Natural killer cell (primary cell): ENCODE measurements at regions not wholly inside any gene's neighbourhood (a gene's known extent, or its start where the extent isn't known, plus 50 kb on each side); places are given as distances from the start of the nearest gene placed in this dataset.

Experiments used
- ATAC-seq, 3 donors: fragments of 150-1000 bp in 2 of 3; fragments of 200-7000 bp in 1 of 3; cut with Tn5 transposase; 1 replicate in 1 of 3; 2 replicates in 2 of 3; pipeline ENCODE4 v1.10.0; 2021; ENCODE audit warnings: mild to moderate bottlenecking in 2 of 3, moderate library complexity in 2 of 3
- DNase-seq, 2 donors: peaks; one replicate each; pipeline versions ENCODE4 v3.0.0 to v3.0.0-alpha.2; 2013 to 2021; ENCODE audit warnings: mixed read lengths in 1 of 2
- H3K27ac ChIP-seq: one replicate; pipeline ENCODE4 v1.5.1; 2013; ENCODE audit warnings: mild to moderate bottlenecking, low read length
- H3K27me3 ChIP-seq: one replicate; pipeline ENCODE4 v1.6.1; 2013; ENCODE audit warnings: low read length; ENCODE audit not compliant: control insufficient read depth, insufficient read depth
- H3K36me3 ChIP-seq: one replicate; pipeline ENCODE4 v1.6.1; 2013; ENCODE audit warnings: low read length; ENCODE audit not compliant: control insufficient read depth, insufficient read depth
- H3K4me1 ChIP-seq: one replicate; pipeline ENCODE4 v1.6.1; 2013; ENCODE audit warnings: low read length; ENCODE audit not compliant: control insufficient read depth, insufficient read depth
- H3K4me3 ChIP-seq: one replicate; pipeline ENCODE4 v1.5.1; 2013; ENCODE audit warnings: low read length
- H3K9me3 ChIP-seq: one replicate; pipeline ENCODE4 v1.6.1; 2013; ENCODE audit warnings: low read length; ENCODE audit not compliant: control insufficient read depth, insufficient read depth
- H3K27ac Mint-ChIP-seq, 2 donors: one replicate each; pipeline ENCODE4 v1.8.0; 2022; ENCODE audit warnings: mild to moderate bottlenecking in 2 of 2, mixed read lengths in 2 of 2, moderate library complexity in 1 of 2
- H3K27me3 Mint-ChIP-seq, 2 donors: one replicate each; pipeline ENCODE4 v1.8.0; 2022; ENCODE audit warnings: low read depth in 2 of 2, mixed read lengths in 2 of 2
- H3K36me3 Mint-ChIP-seq: one replicate; pipeline ENCODE4 v1.8.0; 2022; ENCODE audit warnings: mixed read lengths
- H3K4me1 Mint-ChIP-seq, 2 donors: one replicate each; pipeline ENCODE4 v1.8.0; 2022; ENCODE audit warnings: mixed read lengths in 2 of 2
- H3K4me3 Mint-ChIP-seq: one replicate; pipeline ENCODE4 v1.8.0; 2022; ENCODE audit warnings: mild to moderate bottlenecking, moderate library complexity, mixed read lengths
- H3K9me3 Mint-ChIP-seq, 2 donors: one replicate each; pipeline ENCODE4 v1.8.0; 2022; ENCODE audit warnings: mixed read lengths in 2 of 2
- CTCF ChIP-seq: fragments of 200-600 bp; IDR thresholded peaks from one replicate; pipeline ENCODE4 v1.8.0; 2022; ENCODE audit warnings: antibody characterized with exemption
- WGBS: methylation state at CpG from one replicate; pipeline ENCODE4 v1.1.7; 2013; ENCODE audit warnings: missing lambda C conversion rate; ENCODE audit not compliant: insufficient coverage; 5-methylcytosine and 5-hydroxymethylcytosine counted together
- intact Hi-C: fragments of 100-400 bp; cut with micrococcal nuclease; formaldehyde crosslinking; loops from one replicate; pipeline ENCODE4 v1.14.2; 2022

GRCh38 chr1:113253590-113253989, 136.7 kb upstream of the MAGI3 start:
- Histone ChIP-seq H3K9me3 (no peaks in the 10 kb centered on the region), H3K27me3 (no peaks in the 10 kb centered on the region), H3K36me3 (no peaks in the 10 kb centered on the region), H3K27ac (no peak overlapping the region), H3K4me3 (no peak overlapping the region), H3K4me1 (no peaks in the 10 kb centered on the region)
- intact Hi-C loops = no loop called here
- no peaks in the 10 kb centered on the region for H3K9me3 Mint-ChIP-seq
- TF ChIP-seq CTCF = no peak
- H3K36me3 Mint-ChIP-seq = no peaks in the 10 kb centered on the region
- no peaks in the 10 kb centered on the region for H3K4me1 Mint-ChIP-seq
- no peak overlapping the region for H3K4me3 Mint-ChIP-seq
- no peak overlapping the region for H3K27ac Mint-ChIP-seq
- 95% methylated on average over 2 of the region's 2 CpGs for WGBS
- DNase-seq (no peak), ATAC-seq (no peak)
- peaks cover 10 to 17% of the 10 kb centered on the region in 2 donors for H3K27me3 Mint-ChIP-seq

DNA sequence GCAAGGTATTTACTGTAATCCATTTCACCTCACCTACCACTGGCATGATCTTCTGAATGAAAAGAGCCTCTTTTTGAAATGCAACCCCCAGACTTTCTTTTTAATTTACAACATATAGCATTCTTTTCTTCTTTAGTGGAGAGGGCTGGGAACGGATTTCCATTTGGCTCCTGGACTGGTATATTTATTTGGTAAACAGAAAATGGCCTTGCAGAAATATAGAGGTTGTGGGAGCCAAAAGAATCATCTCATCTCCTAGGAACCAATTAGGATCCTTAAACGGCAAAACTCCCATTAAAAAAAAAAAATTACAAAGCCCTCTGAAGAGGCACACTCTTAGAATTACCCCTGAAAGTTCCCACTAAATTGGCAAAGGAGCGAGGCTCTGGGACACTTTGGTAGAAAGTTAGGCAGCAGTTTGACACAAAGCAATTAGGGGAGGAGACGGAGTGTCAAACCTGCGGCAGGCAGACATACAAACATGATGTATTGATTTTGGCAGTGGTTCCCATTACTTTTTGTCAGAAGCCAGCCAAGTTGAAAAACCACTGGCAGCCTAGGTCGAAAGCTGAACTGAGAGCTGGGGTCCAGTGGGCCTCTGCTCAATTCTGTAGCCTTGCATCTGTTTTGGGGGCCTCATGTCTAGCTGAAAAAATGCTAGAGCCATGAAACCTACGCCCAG, 135.1 kb upstream of the MAGI3 start:
- Mint-ChIP-seq H3K36me3 (no peaks in the 10 kb centered on the region), H3K4me1 (no peaks in the 10 kb centered on the region), H3K27ac (no peak overlapping the region), H3K27me3 (peaks cover 10 to 23% of the 10 kb centered on the region in 2 donors), H3K4me3 (no peak overlapping the region), H3K9me3 (no peaks in the 10 kb centered on the region)
- Histone ChIP-seq H3K36me3 (no peaks in the 10 kb centered on the region), H3K4me3 (no peak overlapping the region), H3K9me3 (no peaks in the 10 kb centered on the region), H3K4me1 (no peaks in the 10 kb centered on the region), H3K27me3 (no peaks in the 10 kb centered on the region), H3K27ac (no peak overlapping the region)
- DNase-seq = no peak
- WGBS = 82% methylated on average over 6 of the region's 7 CpGs
- no peak for TF ChIP-seq CTCF
- ATAC-seq = no peak
- intact Hi-C loops = no loop called here

- Histone ChIP-seq H3K4me1 (no peaks in the 10 kb centered on the region), H3K36me3 (no peaks in the 10 kb centered on the region), H3K9me3 (no peaks in the 10 kb centered on the region), H3K27ac (no peak overlapping the region), H3K4me3 (no peak overlapping the region), H3K27me3 (peaks cover 3% of the 10 kb centered on the region)
- WGBS = 66% methylated on average over 8 of the region's 8 CpGs
- DNase-seq (no peak), ATAC-seq (no peak)
- no peak for TF ChIP-seq CTCF
- intact Hi-C loops = no loop called here
- Mint-ChIP-seq H3K4me1 (no peaks in the 10 kb centered on the region), H3K9me3 (no peaks in the 10 kb centered on the region), H3K36me3 (no peaks in the 10 kb centered on the region), H3K4me3 (no peak overlapping the region), H3K27me3 (peaks cover 12 to 27% of the 10 kb centered on the region in 2 donors), H3K27ac (no peak overlapping the region)
These were observed 134.5 kb upstream of the MAGI3 start for GRCh38 chr1:113255720-113256347.

DNA sequence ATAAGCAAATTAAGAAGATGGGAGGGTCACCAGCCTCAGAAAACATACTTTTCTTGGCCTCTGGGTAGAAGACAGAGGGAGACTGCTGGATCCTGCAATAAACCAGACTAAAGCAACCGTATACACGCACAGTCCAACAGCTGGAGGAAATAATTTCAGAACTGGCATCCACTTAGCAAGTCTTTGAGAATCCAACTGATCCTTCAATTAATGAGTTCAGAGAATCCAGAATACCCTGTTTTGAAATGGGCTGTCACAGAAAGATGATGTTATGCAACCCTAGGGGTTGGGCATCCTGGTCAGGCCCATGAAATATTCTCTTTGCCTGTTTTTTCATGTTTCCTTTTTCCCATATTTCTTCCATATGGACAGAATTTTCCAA, 134.0 kb upstream of the MAGI3 start:
- 97% methylated on average over 2 of the region's 2 CpGs for WGBS
- Histone ChIP-seq H3K27me3 (peaks cover 3% of the 10 kb centered on the region), H3K36me3 (no peaks in the 10 kb centered on the region), H3K27ac (no peak overlapping the region), H3K4me3 (no peak overlapping the region), H3K9me3 (no peaks in the 10 kb centered on the region), H3K4me1 (no peaks in the 10 kb centered on the region)
- TF ChIP-seq CTCF = no peak
- ATAC-seq (no peak), DNase-seq (no peak)
- peaks cover 12 to 32% of the 10 kb centered on the region in 2 donors for H3K27me3 Mint-ChIP-seq
- H3K4me3 Mint-ChIP-seq = no peak overlapping the region
- no peaks in the 10 kb centered on the region for H3K36me3 Mint-ChIP-seq
- no peak overlapping the region for H3K27ac Mint-ChIP-seq
- H3K9me3 Mint-ChIP-seq = no peaks in the 10 kb centered on the region
- H3K4me1 Mint-ChIP-seq = no peaks in the 10 kb centered on the region
- intact Hi-C loops = no loop called here
